T-helper 9 cell (primary cell): ENCODE measurements at regions not wholly inside any gene's neighbourhood (a gene's known extent, or its start where the extent isn't known, plus 50 kb on each side); places are given as distances from the start of the nearest gene placed in this dataset.

Experiments used
- DNase-seq: peaks from one replicate; pipeline ENCODE4 v3.0.0-alpha.2; 2020

DNA sequence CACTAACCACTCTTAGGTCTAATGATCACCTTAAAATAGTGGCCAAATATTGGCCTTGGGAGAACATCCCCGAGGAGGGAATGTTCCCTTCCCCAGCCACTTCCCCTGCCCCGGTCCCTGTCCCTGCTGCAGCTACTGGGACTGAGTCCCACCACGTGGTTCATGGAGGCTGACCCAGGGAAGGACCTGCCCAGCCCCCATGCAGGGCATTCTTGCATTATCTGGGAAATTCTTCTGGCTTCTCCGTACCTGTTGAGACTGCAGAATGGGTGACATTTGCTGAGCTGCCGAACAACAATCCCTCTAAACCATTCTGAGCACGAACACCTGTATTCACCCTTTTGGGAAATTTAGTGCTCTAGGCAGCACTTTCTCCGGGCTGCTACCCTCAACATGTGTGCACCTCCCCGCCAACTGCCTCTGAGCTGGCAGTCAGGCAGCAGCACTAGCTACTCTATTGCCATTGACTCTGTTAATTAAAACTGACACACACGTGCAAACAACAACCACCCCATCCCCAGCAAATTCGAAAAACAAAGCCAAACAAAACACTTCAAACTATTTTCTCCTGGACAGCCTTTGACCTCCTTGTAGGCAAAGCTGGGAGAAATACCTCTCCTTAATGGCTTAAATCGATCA lies 567.4 kb upstream of the MKI67 start:
- no peak for DNase-seq

DNA sequence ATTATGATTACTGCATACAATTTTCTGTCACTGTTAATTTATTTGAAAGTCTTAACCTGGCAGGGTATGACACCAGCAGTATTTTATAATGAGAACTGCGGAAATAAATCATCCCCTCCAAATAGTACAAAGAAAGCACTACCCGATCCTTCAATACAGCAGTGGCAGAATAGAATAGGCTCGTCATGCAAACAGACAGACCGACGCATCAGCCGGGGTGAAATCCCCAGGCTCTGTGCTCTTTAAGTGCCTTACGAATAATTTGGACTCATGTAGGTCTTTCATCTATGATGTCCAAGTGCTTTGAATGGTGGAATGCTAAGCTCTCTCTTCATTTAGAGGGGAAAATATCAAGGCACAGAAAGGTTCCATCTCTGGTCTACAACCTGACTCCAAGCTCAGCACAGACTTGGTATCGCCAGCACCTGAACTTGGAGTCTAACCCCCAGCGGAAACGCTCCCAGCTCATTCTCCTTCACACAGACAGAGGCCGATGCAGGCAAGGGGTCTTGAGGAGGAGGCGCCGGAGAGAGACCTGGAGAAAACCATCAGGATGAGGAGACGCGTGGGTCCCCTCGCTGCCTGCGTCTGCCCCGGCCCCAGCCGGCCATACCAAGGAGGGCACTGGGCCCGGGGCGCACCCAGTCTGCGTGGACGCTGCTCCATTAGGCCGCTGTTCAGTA lies 568.1 kb upstream of the MKI67 start:
- DNase-seq, result no peak

DNA sequence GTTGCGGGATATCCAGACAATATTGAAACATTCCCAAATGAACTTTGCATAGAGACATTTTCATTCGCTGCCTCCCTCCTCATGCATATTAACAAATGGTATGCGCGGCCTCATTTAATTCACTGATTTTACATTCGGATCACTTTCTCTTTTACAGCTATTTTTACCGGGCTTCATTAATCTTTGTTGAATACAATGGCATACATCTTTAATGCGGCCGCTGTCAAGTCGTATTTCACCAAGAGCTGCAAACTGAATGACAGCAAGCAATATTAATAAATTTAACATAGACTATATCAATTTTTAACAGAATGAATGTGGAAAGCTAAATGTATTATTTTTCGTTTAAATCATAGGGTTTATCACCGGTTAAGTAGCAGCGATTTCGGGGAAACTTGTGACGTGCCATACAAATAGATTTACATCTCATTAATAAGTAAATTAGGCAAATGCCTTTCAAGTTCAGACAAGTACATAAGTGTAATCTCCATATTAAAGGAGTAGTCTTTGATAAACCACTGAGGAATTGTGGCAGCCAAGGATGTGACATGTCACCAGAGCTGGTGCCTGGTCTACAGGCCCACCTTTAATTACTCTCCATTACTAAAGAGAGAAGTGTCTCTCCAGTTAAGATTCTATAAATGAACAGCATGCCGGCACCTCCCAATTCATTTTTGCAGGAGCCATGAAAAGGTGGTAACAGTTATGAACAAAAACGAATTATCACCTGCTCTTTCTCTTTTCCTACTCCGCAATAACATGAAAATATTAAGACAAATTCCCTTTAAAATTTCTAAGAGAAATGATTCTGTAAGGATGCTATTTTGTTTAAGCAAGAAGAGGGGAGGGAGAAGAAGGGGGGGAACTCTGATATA lies 568.9 kb upstream of the MKI67 start:
- DNase-seq, result no peak

DNA sequence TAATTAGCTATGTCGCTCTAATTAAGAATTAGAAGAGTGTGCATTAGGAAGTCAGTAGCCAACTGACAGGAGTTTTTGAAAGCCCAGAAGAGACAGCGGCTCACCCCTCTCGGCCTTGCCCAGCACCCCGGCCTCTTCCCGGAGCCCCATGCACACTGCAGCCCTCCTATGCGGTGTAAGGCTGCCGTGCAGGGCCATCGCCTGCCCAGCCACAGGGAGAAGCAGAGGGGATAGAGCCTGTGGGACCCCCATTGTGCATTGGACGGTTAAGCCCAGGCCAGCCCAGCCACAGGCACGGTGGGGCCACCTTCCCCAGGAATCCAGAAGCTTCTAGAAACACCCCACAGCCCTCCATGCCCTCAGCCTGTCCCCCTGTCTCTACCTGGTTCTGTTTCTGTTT lies 569.7 kb upstream of the MKI67 start:
- no peak for DNase-seq

DNA sequence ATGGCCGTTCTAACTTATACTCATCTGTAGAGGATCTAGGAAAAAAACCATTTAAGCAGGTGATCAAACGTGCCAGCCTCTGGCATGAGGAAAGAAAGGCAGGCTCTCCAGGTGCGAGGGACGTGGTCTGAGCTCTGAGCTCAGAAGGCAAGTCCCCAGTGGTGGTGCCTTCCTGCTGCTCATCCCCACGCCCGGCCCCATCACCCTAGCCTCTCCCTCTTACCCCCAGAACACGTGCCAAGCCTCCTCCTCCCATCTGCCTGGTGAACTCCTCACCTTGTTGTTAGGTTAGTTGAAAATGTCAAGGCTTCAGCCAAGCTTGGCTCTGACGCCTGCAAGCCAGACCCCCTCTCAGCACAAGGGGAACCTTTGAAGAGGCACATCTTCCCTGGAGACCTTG lies 571.2 kb upstream of the MKI67 start:
- no peak for DNase-seq

DNA sequence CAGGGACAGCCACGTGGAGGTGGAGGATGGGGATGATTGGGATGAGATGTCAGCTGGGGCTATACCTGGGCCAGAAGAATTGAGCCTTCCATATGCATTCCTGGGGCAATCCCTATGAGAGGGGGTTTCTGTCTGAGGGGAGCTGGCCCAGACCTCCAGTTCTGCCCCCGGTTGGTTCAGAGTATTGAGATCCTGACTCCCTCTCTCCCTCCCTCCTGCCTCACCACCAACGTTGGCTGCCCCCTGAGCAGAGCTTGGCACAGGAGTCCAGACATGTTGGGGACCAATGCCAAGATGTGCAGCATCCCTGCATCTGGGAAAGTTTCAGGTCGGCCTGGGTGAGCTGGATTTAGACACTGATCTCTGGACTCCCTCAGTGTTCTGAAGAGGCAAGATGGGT lies 575.2 kb upstream of the MKI67 start:
- DNase-seq, result no peak

DNA sequence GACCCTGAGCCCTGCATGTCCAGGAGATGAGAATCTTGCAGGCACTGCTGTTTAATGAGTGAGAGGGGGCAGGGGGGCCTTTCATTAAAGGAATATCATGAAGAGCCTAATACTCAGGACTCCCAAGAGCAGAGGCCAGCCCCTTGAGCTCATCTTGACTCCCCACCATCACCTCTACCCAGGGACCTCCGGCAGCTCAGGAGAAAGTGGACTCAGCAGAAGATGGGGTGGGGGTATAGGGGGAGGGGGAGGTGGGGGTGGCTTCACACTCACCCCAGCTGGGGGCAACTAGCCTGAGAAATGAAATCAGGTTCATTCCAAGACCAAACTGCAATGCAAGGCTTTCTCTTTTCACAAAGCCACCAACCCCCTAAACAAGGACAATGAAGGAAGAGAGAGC lies 575.6 kb upstream of the MKI67 start:
- no peak for DNase-seq

DNA sequence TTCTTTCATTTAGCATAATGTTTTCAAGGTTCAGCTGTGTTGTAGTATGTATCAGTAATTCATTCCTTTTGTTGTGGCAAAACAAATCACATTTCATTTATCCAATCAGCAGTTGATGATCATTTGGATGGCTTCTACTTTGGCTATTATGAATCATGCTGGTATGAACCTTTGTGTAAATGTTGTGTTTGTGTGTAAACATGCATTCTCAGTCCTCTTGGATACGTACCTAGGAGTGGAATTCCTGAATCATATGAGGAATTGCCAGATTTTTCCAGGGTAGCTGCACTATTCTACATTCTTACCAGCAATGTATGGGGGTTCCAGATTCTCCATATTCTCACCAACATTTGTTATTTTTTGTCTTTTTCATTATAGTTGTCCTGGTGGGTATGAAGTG lies 578.5 kb upstream of the MKI67 start:
- DNase-seq, result no peak

DNA sequence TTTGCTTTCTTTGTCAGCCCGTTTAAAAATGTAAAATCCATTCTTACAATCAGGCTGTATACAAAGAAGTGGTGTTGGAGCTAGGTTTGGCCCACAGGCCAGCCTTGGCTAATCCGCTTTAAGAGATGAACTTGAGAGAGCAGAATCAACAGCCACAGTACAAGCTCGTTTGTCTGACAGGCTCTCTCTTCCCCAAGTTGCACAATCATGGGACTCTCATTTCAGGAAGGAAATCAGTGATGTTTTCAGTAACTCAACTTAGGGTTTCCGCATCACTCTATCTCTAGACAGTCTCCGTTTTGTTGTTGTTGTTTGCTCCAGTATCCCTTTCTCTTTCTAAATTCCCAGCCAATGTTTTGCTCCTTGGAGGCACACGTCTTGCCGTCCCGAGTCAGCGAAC lies 582.0 kb upstream of the MKI67 start:
- DNase-seq, result no peak

DNA sequence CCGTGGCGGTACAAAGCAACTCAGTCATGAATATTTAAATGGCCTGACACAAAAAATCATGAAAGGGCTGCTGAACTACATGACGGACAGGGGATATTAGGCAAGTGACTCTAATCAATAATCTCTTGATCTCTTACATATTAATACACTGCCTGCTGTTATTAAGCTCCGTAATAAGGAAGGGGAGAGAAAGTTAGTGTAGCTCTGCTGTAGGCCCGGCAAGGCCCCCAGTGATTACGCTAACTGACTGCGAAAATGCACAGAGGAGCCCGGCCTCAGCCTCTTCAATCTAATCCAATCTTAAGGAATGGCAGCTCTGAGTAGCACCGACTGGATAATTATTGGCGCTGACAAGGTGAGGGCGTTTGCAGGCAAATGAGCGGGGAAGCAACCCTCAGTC lies 583.5 kb upstream of the MKI67 start:
- DNase-seq, result no peak

DNA sequence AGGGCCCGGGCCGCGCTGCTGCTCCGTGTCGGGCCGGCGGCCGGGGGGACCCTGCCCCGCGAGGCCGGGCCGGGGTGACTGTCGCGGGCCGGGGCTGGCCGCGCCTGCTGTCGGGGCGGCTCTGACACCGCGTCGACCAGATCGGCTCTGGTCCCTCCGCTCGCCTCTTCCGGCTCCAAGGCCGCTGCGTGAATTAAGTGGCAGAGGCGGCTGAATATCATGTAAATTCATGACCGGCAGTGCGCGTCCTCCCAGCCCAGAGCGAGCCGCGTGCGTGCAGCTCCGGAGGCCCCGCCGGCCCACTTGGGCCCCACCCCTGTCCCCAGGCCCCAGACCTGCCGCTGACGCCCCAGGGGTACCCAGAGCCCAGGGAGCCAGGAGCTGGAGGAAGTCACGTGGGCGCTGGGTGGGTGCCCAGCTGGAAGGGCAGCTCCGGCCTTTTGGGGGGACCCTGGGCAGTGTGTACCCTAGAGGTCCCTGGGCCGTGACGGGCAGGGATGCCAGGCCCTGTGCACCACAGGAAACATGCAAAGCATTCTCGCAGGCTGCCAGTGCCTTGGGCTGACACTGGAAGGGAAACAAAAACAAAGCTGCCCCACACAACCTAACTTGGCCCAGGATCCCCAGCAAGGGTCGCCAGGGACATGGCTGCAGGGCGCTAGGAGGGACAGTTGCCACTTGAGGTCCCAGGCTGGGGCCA lies 584.0 kb upstream of the MKI67 start:
- no peak for DNase-seq

DNA sequence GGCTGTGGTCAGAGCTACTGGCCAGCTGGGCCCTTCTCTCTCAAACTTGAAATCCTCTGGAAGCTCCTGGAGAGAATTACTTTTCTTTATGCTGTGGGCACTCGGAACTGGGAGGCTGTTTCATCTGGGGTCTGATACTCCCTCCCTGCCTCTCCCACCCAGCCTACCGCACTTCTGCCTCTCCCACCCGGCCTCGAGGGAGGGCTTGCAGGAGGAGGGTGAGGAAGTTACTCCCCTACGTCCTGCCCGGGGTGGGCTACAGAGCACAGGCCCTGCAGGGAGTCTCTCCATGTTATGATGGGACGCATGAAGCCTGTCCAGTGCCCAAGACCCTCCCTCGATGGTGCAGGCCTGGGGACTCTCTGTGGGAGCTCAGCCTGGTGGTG lies 584.6 kb upstream of the MKI67 start:
- no peak for DNase-seq

DNA sequence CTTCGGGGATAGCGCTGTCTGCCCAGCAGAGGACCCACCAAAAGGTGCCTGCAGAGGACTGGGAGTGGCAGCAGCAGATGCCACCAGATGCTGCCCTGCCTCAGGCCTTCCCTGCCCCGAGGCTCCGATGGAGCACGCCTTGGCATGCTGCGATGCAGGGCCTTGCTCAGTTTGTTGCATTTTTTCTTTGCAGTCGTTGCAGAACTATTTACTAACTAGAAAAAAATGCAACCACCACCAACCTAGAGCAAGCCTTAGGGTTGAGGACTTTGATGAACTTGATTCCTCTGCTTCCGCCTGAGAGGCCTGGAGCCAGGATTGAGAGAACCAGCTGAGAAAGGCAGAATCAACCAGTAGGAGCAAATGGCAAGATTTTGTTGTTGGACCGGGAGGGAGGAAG lies 585.6 kb upstream of the MKI67 start:
- DNase-seq, result no peak

DNA sequence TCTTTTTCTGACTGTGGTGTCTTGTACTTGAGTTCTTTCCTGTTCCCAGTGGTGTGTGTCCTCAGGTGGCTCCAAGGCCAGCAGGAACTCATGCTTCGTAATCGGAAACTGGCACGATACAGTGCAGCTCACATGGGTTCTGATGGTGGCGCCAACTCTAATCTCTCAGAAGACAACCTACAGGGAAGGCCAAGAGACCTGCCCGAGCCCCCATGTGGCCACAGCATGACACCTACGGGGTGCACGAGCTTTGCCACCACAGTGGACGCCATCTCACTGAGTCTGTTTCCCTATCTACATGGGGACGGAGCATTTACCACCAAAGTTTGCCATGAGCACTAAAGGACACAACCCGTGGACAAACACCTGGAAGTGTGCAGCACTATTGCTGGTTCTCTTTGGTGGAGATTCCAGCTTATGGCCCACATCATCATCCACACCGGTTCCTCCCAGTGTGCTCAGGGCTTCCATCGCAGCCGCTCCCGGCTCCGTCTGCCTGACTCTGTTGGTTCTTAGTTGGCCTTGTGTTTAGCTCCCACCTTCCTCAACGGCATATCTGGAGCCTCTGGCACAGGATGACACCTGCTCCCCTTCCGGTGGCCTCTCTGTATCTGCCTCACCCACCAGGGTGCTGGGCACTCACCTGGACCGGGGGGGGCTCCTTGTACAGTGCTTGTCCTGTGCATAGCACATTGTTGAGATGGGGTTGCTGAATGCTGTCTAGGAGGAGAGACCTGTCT lies 586.6 kb upstream of the MKI67 start:
- no peak for DNase-seq

DNA sequence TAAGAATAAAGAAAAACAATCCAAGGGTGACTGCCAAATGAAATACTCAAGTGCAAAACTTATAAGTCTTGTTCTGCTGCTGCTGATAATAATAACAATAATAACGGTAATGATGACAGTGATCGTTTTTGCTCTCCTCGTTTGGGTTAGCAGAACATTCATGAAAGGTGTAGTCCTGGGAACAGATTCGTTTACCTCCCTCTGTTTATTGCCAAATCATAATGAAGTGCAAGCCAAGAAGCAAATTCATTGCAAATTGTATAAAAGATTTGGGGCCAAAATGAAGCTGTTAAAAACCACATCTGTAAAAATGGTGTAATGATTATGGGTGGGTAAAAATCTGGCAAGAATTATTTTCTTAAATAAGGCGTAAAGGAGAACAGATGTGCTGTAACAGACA lies 587.2 kb upstream of the MKI67 start:
- no peak for DNase-seq

DNA sequence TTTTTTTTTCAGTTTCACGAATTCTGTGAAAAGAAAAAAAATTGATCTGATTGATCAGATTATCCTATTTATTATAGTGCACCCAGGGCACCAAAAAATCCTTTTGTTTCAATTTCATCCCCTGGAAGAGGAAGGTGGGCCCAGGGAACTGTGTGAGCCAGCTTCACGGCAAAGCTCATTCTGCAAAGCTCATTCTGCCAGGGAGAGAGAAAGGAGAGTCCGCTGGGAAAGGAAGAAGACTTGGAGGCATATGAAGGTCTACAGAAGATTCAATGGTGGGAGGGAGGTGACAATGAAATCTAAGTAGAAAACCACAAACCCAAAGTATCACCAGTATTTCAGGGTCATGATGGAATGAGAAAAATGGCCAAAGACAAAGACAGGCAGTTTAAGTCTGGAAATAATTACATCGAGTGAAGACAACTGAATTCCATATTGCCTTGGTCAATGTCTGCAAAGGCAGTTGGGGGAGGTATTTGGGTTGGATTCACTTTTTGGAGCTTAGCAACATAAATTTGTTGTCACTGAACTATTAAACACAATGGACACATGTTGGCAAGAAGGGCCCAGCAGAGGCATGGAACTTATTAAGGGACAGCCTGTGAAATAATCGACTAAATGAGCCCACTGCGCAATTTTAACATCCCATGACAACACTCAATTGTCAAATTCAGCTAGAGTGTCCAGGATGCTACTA lies 587.8 kb upstream of the MKI67 start:
- no peak for DNase-seq

DNA sequence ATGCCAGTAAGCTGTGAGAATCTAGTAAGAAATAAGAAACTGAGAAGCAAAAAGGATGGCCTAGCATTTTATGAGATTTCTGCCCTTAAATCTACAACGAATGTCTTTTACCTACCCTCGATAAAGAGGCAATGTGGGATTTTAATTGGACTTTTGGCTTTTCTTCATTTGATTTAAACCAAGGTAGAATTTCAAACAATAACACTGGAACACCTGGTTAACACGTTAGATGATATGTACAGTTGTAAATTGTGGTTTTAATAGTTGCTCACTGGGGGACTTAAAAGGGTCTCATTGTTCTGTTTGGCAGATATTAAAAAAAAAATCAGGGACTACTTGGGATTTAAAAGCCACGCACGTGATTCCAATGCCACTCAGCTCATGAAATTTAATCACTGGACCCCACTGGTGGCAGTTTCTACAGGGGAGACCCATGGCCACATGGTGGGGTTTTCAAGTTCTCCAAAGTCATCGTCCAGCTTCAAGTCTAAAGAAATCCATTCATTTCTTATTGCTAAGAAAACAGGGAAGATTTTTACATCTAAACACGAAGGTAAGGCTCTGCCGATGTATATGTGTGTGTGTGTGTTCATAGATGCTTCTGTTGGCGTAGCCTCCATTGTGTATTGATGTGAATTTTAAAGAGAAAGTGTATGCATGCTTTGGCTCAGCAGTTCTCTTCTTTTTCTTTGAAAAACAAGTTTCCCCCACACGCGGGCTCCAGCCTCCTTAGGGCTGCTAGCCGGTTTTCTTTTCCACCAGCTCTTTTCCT lies 588.6 kb upstream of the MKI67 start:
- DNase-seq, result no peak

DNA sequence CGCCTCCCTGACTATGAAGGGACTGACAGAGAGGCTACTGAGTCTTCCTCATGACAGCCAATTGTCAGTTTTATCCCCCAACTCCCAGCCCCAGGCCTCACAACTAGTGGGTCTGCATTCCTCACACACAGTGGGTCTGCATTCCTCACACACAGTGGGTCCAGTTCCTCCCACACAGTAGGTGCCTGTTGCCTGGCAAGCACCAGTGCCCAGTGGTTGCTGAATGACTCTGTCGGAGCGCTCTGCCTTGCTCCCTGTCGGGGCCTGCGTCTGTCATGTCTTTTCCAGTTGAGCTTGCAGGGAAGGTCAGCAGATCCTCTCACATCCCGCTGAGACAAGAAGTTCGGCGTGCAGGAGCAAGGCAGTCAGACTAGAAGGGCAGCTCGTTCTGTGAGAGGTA lies 590.0 kb upstream of the MKI67 start:
- DNase-seq, result no peak

DNA sequence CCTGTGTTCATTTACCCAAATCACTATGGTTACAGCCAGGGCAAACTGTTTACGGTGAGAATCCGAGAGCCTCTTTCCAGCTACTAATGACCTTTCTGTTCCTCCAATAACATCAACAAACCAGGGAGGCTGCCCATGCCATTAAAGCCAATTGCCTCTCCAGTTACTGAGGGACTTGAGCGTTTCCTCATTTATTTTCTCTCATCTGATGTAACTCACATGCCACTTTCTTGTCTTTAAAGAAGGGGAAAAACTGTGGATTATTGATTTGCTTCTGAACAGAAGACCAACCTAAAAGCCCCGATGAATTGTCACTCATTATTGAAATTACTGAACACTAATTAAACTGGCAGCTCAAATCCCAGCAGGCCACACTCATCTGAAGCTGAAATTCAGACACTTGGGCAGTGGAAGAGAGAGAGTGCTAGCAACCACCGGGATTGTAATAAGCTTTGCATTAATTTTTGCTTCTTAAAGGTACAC lies 595.8 kb upstream of the MKI67 start:
- DNase-seq, result no peak

DNA sequence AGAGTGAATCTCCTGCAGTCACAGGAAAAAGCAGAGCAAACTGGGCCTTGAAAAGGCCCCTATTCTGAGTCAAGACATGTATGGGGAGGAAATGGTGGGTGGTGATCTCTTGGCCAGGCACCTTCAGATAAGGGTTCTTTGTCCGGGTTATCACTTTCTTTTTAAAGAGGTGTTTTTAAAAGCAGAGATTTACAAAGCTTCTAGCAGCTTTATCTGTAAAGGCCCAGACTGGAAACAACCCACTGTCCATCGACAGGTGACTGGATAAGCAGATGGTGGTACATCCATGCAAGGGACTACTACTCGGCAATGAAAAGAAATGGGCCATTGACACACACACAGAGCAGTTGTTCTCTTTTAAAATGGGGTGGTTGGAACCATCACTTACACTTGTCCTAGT lies 596.7 kb upstream of the MKI67 start:
- DNase-seq, result no peak

DNA sequence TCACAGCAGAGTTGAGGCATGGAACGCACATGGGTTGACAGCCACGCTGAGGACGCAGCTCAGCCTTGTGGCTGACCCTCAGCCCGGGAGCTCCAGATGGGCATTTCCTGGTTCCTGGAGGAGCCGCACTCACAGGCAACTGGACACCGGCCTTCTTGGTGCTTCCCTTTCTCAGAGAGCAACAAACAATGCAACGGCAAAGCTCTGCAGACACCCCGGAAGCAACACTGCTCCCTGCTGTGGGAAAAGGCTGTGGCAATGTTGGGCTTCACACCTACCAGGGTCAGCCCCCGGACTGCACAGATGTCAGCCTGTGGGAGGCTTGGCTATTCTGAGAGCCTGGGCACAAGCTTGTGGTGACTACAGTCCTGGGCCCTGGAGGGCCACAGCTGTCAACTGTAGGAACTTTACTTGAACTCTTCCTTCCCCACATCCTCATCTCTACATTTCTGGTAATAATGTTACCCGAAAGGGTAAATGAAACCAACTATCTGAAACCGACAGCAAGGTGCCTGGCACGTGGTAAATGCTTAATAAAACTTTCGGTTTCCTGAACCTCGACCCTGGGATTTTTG lies 597.5 kb upstream of the MKI67 start:
- no peak for DNase-seq
